DND-41 (cell line): ENCODE measurements at regions not wholly inside any gene's neighbourhood (a gene's known extent, or its start where the extent isn't known, plus 50 kb on each side); places are given as distances from the start of the nearest gene placed in this dataset.

Experiments
- EZH2 ChIP-seq: IDR thresholded peaks from 3 replicates; pipeline ENCODE4 v1.6.1; 2012; ENCODE audit warnings: borderline replicate concordance, low read depth, mild to moderate bottlenecking, moderate library complexity, low read length, inconsistent platforms; ENCODE audit not compliant: severe bottlenecking
- TF ChIP-seq, protein P1 (sequence below): IDR thresholded peaks from 2 replicates; pipeline ENCODE4 v1.5.1; 2012; ENCODE audit warnings: borderline replicate concordance, low read length, moderate library complexity, mild to moderate bottlenecking; ENCODE audit not compliant: poor library complexity, severe bottlenecking; ENCODE audit errors: extremely low read depth

DNA sequence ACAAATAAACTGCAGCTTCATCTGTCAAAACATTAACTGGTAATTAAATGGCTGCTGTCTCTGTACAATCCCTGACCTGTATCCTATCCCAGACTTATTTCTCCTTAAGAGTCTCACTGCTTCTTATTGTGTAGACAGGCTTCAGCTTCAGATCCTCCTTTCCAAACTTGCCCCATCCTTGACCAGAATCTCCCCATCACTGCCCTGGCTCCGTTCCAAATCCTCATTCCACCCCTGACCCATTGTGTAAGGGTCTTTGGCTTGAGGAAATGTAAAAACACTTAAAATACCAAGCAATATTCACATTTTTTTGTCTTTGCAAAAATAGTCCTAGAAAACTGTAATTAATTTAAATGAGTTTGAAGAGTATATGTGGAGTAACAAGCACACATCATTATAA, 152.6 kb upstream of the VEGFC start:
- TF ChIP-seq, protein P1, sequence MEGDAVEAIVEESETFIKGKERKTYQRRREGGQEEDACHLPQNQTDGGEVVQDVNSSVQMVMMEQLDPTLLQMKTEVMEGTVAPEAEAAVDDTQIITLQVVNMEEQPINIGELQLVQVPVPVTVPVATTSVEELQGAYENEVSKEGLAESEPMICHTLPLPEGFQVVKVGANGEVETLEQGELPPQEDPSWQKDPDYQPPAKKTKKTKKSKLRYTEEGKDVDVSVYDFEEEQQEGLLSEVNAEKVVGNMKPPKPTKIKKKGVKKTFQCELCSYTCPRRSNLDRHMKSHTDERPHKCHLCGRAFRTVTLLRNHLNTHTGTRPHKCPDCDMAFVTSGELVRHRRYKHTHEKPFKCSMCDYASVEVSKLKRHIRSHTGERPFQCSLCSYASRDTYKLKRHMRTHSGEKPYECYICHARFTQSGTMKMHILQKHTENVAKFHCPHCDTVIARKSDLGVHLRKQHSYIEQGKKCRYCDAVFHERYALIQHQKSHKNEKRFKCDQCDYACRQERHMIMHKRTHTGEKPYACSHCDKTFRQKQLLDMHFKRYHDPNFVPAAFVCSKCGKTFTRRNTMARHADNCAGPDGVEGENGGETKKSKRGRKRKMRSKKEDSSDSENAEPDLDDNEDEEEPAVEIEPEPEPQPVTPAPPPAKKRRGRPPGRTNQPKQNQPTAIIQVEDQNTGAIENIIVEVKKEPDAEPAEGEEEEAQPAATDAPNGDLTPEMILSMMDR, result no peak
- no peak for TF ChIP-seq EZH2
